Tibial artery (tissue), 4 donors: ENCODE measurements at regions not wholly inside any gene's neighbourhood (a gene's known extent, or its start where the extent isn't known, plus 50 kb on each side); places are given as distances from the start of the nearest gene placed in this dataset.

ENCODE experiments used
- DNase-seq, 2 donors: peaks; one replicate each; pipeline ENCODE4 v3.0.0-alpha.2; 2019
- H3K27ac ChIP-seq, 2 donors: fragments of 200-600 bp; sonication (generic) in 1 of 2; 1 replicate in 1 of 2; 2 replicates in 1 of 2; pipeline ENCODE4 v1.5.1; 2018 to 2019; ENCODE audit warnings: mild to moderate bottlenecking in 1 of 2
- H3K27me3 ChIP-seq, 2 donors: fragments of 200-600 bp; sonication (generic) in 1 of 2; one replicate each; pipeline versions ENCODE4 v1.5.1 to v1.6.0; 2016 to 2019
- H3K36me3 ChIP-seq, 3 donors: fragments of 200-600 bp; sonication (generic) in 2 of 3; one replicate each; pipeline ENCODE4 v1.5.1; 2016 to 2019; ENCODE audit warnings: mild to moderate bottlenecking in 2 of 3
- H3K4me1 ChIP-seq, 4 donors: fragments of 200-600 bp; sonication (generic) in 2 of 4; 1 replicate in 3 of 4; 2 replicates in 1 of 4; pipeline ENCODE4 v1.5.1; 2016 to 2019
- H3K4me3 ChIP-seq, 2 donors: fragments of 200-600 bp; sonication (generic) in 1 of 2; 1 replicate in 1 of 2; 2 replicates in 1 of 2; pipeline ENCODE4 v1.5.1; 2018 to 2019; ENCODE audit warnings: mild to moderate bottlenecking in 2 of 2
- H3K9me3 ChIP-seq, 3 donors: fragments of 200-600 bp; sonication (generic) in 1 of 3; one replicate each; pipeline ENCODE4 v1.5.1; 2016 to 2019
- CTCF ChIP-seq, 2 experiments: fragments of 200-600 bp in 1 of 2; fragments of 450-650 bp in 1 of 2; IDR thresholded peaks; one replicate each; pipeline ENCODE4 v1.5.1; 2017 to 2019; ENCODE audit warnings: antibody characterized with exemption in 2 of 2, mild to moderate bottlenecking in 1 of 2, moderate library complexity in 1 of 2
- intact Hi-C: fragments of 100-400 bp; cut with DNase I; formaldehyde crosslinking; loops from one replicate; pipeline ENCODE4 v1.15.0; 2023; ENCODE audit warnings: low total_unique reads

GRCh38 chr6:169841907-169842606 is 90.6 kb downstream of the ERMARD start:
- no peaks in the 10 kb centered on the region for H3K9me3 ChIP-seq
- DNase-seq: peak in 1 of 2 donors; percentile 15
- intact Hi-C loops: no loop called here
- no peak overlapping the region for H3K4me3 ChIP-seq
- no peaks in the 10 kb centered on the region for H3K4me1 ChIP-seq
- peaks cover 0 to 50% of the 10 kb centered on the region in 2 donors for H3K27me3 ChIP-seq
- no peak overlapping the region for H3K27ac ChIP-seq
- H3K36me3 ChIP-seq: no peaks in the 10 kb centered on the region
- no peak for TF ChIP-seq CTCF (IDR thresholded peaks at IDR 0.05)

- DNase-seq: peak in 1 of 2 donors; percentile 9
- Histone ChIP-seq H3K9me3 (no peaks in the 10 kb centered on the region), H3K36me3 (no peaks in the 10 kb centered on the region), H3K27me3 (peaks cover 0 to 43% of the 10 kb centered on the region in 2 donors), H3K4me3 (no peak overlapping the region), H3K27ac (no peak overlapping the region), H3K4me1 (no peaks in the 10 kb centered on the region)
- no peak for TF ChIP-seq CTCF (IDR thresholded peaks at IDR 0.05)
- intact Hi-C loops: no loop called here
These were observed 89.8 kb downstream of the ERMARD start for GRCh38 chr6:169841251-169841650.

- TF ChIP-seq CTCF (IDR thresholded peaks at IDR 0.05): no peak
- peak; percentile 19 to 43 for DNase-seq
- intact Hi-C loops: no loop called here
- Histone ChIP-seq H3K9me3 (no peaks in the 10 kb centered on the region), H3K4me1 (no peaks in the 10 kb centered on the region), H3K27ac (no peak overlapping the region), H3K36me3 (no peaks in the 10 kb centered on the region), H3K27me3 (peaks cover 0 to 42% of the 10 kb centered on the region in 2 donors), H3K4me3 (no peak overlapping the region)
These were observed 88.6 kb downstream of the ERMARD start for GRCh38 chr6:169839898-169840631.

- peak in 1 of 2 donors; percentile 41 for DNase-seq
- Histone ChIP-seq H3K4me3 (no peak overlapping the region), H3K36me3 (no peaks in the 10 kb centered on the region), H3K9me3 (no peaks in the 10 kb centered on the region), H3K27ac (no peak overlapping the region), H3K4me1 (no peaks in the 10 kb centered on the region), H3K27me3 (peaks cover 0 to 39% of the 10 kb centered on the region in 2 donors)
- intact Hi-C loops: no loop called here
- no peak for TF ChIP-seq CTCF (IDR thresholded peaks at IDR 0.05)
These were observed 88.1 kb downstream of the ERMARD start for GRCh38 chr6:169839493-169839892.

GRCh38 chr6:169839029-169839481 is 87.6 kb downstream of the ERMARD start:
- no peak overlapping the region for H3K4me3 ChIP-seq
- no peak for TF ChIP-seq CTCF (IDR thresholded peaks at IDR 0.05)
- H3K36me3 ChIP-seq: no peaks in the 10 kb centered on the region
- DNase-seq: peak in 1 of 2 donors; percentile 52
- intact Hi-C loops: no loop called here
- H3K9me3 ChIP-seq: no peaks in the 10 kb centered on the region
- H3K4me1 ChIP-seq: no peaks in the 10 kb centered on the region
- peaks cover 0 to 42% of the 10 kb centered on the region in 2 donors for H3K27me3 ChIP-seq
- no peak overlapping the region for H3K27ac ChIP-seq
